ENCODE measurements at regions not wholly inside any gene's neighbourhood (a gene's known extent, or its start where the extent isn't known, plus 50 kb on each side); places are given as distances from the start of the nearest gene placed in this dataset.

GRCh38 chr1:216827251-216827650, 104.0 kb upstream of the ESRRG start:
- H3K27me3 ChIP-seq: no peaks in the 10 kb centered on the region
- intact Hi-C loops (cut with DNase I): no loop called here
- TF ChIP-seq CTCF (IDR thresholded peaks at IDR 0.05): no peak
- H3K9me3 ChIP-seq: no peaks in the 10 kb centered on the region
- no peak overlapping the region for H3K4me3 ChIP-seq
- DNase-seq: no peak
- H3K27ac ChIP-seq: no peak overlapping the region
- H3K36me3 ChIP-seq: no peaks in the 10 kb centered on the region
- H3K4me1 ChIP-seq: no peaks in the 10 kb centered on the region
- no peak overlapping the region for H3K9ac ChIP-seq (ENCODE audit: low read depth in 2 of 2, low read length in 2 of 2)

- no peaks in the 10 kb centered on the region for H3K36me3 ChIP-seq
- DNase-seq: no peak
- no peak overlapping the region for H3K9ac ChIP-seq (ENCODE audit: low read depth in 2 of 2, low read length in 2 of 2)
- H3K27ac ChIP-seq: no peak overlapping the region
- no peaks in the 10 kb centered on the region for H3K27me3 ChIP-seq
- no peak overlapping the region for H3K4me3 ChIP-seq
- TF ChIP-seq CTCF (IDR thresholded peaks at IDR 0.05): no peak
- no peaks in the 10 kb centered on the region for H3K9me3 ChIP-seq
- H3K4me1 ChIP-seq: no peaks in the 10 kb centered on the region
- intact Hi-C loops (cut with DNase I): no loop called here
These were observed 103.4 kb upstream of the ESRRG start for GRCh38 chr1:216826646-216827045.

GRCh38 chr1:216826214-216826613, 103.0 kb upstream of the ESRRG start:
- DNase-seq: no peak
- H3K36me3 ChIP-seq: no peaks in the 10 kb centered on the region
- H3K4me3 ChIP-seq: no peak overlapping the region
- no peaks in the 10 kb centered on the region for H3K27me3 ChIP-seq
- intact Hi-C loops (cut with DNase I): no loop called here
- no peaks in the 10 kb centered on the region for H3K9me3 ChIP-seq
- no peak overlapping the region for H3K27ac ChIP-seq
- TF ChIP-seq CTCF (IDR thresholded peaks at IDR 0.05): no peak
- H3K4me1 ChIP-seq: no peaks in the 10 kb centered on the region
- H3K9ac ChIP-seq (ENCODE audit: low read depth in 2 of 2, low read length in 2 of 2): no peak overlapping the region

- intact Hi-C loops (cut with DNase I): no loop called here
These were observed 102.3 kb upstream of the ESRRG start for GRCh38 chr1:216825557-216825956.

GRCh38 chr1:216824511-216824910, 101.3 kb upstream of the ESRRG start:
- H3K27ac ChIP-seq: no peak overlapping the region
- H3K36me3 ChIP-seq: no peaks in the 10 kb centered on the region
- H3K9me3 ChIP-seq: no peaks in the 10 kb centered on the region
- no peaks in the 10 kb centered on the region for H3K27me3 ChIP-seq
- intact Hi-C loops (cut with DNase I): no loop called here
- TF ChIP-seq CTCF (IDR thresholded peaks at IDR 0.05): no peak
- no peak for DNase-seq
- H3K9ac ChIP-seq (ENCODE audit: low read depth in 2 of 2, low read length in 2 of 2): no peak overlapping the region
- H3K4me1 ChIP-seq: no peaks in the 10 kb centered on the region
- no peak overlapping the region for H3K4me3 ChIP-seq

More at GRCh38 chr1:216825557-216825956, 102.3 kb upstream of the ESRRG start:
- Histone ChIP-seq H3K36me3 (no peaks in the 10 kb centered on the region), H3K27ac (no peak overlapping the region), H3K4me3 (no peak overlapping the region), H3K27me3 (no peaks in the 10 kb centered on the region), H3K9ac (ENCODE audit: low read depth in 2 of 2, low read length in 2 of 2) (no peak overlapping the region), H3K9me3 (no peaks in the 10 kb centered on the region), H3K4me1 (no peaks in the 10 kb centered on the region)
- DNase-seq: no peak
- no peak for TF ChIP-seq CTCF (IDR thresholded peaks at IDR 0.05)

- Histone ChIP-seq H3K27ac (no peak overlapping the region), H3K27me3 (no peaks in the 10 kb centered on the region), H3K9ac (ENCODE audit: low read depth in 2 of 2, low read length in 2 of 2) (no peak overlapping the region), H3K36me3 (no peaks in the 10 kb centered on the region), H3K4me3 (no peak overlapping the region), H3K4me1 (no peaks in the 10 kb centered on the region), H3K9me3 (no peaks in the 10 kb centered on the region)
- intact Hi-C loops (cut with DNase I): no loop called here
- no peak for DNase-seq
- no peak for TF ChIP-seq CTCF (IDR thresholded peaks at IDR 0.05)
These were observed 100.5 kb upstream of the ESRRG start for GRCh38 chr1:216823731-216824130.
